Osteocyte (in vitro differentiated cells): ENCODE measurements at regions not wholly inside any gene's neighbourhood (a gene's known extent, or its start where the extent isn't known, plus 50 kb on each side); places are given as distances from the start of the nearest gene placed in this dataset.

Experiments used
- DNase-seq: peaks from one replicate; pipeline ENCODE4 v3.0.0; 2021; ENCODE audit warnings: mixed read lengths; ENCODE audit not compliant: unreplicated experiment; ENCODE audit errors: extremely low spot score
- H3K27ac Mint-ChIP-seq: one replicate; pipeline ENCODE4 v1.8.0; 2021; ENCODE audit warnings: mild to moderate bottlenecking, mixed read lengths; ENCODE audit not compliant: unreplicated experiment
- H3K27me3 Mint-ChIP-seq: one replicate; pipeline ENCODE4 v1.8.0; 2021; ENCODE audit warnings: mixed read lengths; ENCODE audit not compliant: unreplicated experiment
- H3K36me3 Mint-ChIP-seq: one replicate; pipeline ENCODE4 v1.8.0; 2021; ENCODE audit warnings: mixed read lengths; ENCODE audit not compliant: unreplicated experiment
- H3K4me1 Mint-ChIP-seq: one replicate; pipeline ENCODE4 v1.8.0; 2021; ENCODE audit warnings: mixed read lengths; ENCODE audit not compliant: unreplicated experiment
- H3K4me3 Mint-ChIP-seq: one replicate; pipeline ENCODE4 v1.8.0; 2021; ENCODE audit warnings: mild to moderate bottlenecking, moderate library complexity, mixed read lengths; ENCODE audit not compliant: unreplicated experiment
- H3K9me3 Mint-ChIP-seq: one replicate; pipeline ENCODE4 v1.8.0; 2021; ENCODE audit warnings: mixed read lengths; ENCODE audit not compliant: unreplicated experiment
- CTCF ChIP-seq: fragments of 200-600 bp; sonication (generic); IDR thresholded peaks from 2 replicates; pipeline ENCODE4 v1.5.0; 2021; ENCODE audit warnings: antibody characterized with exemption, mild to moderate bottlenecking, moderate library complexity

- no peak for DNase-seq
- H3K27me3 Mint-ChIP-seq: no peaks in the 10 kb centered on the region
- TF ChIP-seq CTCF: no peak
- peak overlapping the region; percentile 66 for H3K27ac Mint-ChIP-seq
- peaks cover 15% of the 10 kb centered on the region for H3K4me1 Mint-ChIP-seq
- H3K36me3 Mint-ChIP-seq: no peaks in the 10 kb centered on the region
- H3K9me3 Mint-ChIP-seq: peaks cover 14% of the 10 kb centered on the region
- H3K4me3 Mint-ChIP-seq: no peak overlapping the region
These were observed 282.3 kb downstream of the DEPDC1B start for GRCh38 chr5:60417500-60418181.

- Mint-ChIP-seq H3K27me3 (no peaks in the 10 kb centered on the region), H3K4me3 (no peak overlapping the region), H3K4me1 (peaks cover 15% of the 10 kb centered on the region), H3K36me3 (no peaks in the 10 kb centered on the region), H3K27ac (no peak overlapping the region), H3K9me3 (peaks cover 8% of the 10 kb centered on the region)
- TF ChIP-seq CTCF: no peak
- no peak for DNase-seq
These were observed 284.5 kb downstream of the DEPDC1B start for GRCh38 chr5:60415443-60415842.

- Mint-ChIP-seq H3K4me3 (no peak overlapping the region), H3K27me3 (no peaks in the 10 kb centered on the region), H3K27ac (no peak overlapping the region), H3K9me3 (no peaks in the 10 kb centered on the region), H3K36me3 (no peaks in the 10 kb centered on the region), H3K4me1 (peaks cover 10% of the 10 kb centered on the region)
- DNase-seq: no peak
- TF ChIP-seq CTCF: no peak
These were observed 289.5 kb downstream of the DEPDC1B start for GRCh38 chr5:60410427-60410826.

- H3K27me3 Mint-ChIP-seq: no peaks in the 10 kb centered on the region
- no peak overlapping the region for H3K27ac Mint-ChIP-seq
- H3K4me1 Mint-ChIP-seq: peaks cover 10% of the 10 kb centered on the region
- no peak overlapping the region for H3K4me3 Mint-ChIP-seq
- no peak for DNase-seq
- no peaks in the 10 kb centered on the region for H3K36me3 Mint-ChIP-seq
- no peak for TF ChIP-seq CTCF
- no peaks in the 10 kb centered on the region for H3K9me3 Mint-ChIP-seq
These were observed 295.8 kb downstream of the DEPDC1B start for GRCh38 chr5:60404171-60404570.

- no peaks in the 10 kb centered on the region for H3K27me3 Mint-ChIP-seq
- TF ChIP-seq CTCF: no peak
- no peak overlapping the region for H3K4me3 Mint-ChIP-seq
- no peaks in the 10 kb centered on the region for H3K36me3 Mint-ChIP-seq
- H3K4me1 Mint-ChIP-seq: peaks cover 9% of the 10 kb centered on the region
- no peak overlapping the region for H3K27ac Mint-ChIP-seq
- H3K9me3 Mint-ChIP-seq: no peaks in the 10 kb centered on the region
- DNase-seq: no peak
These were observed 296.5 kb downstream of the DEPDC1B start for GRCh38 chr5:60403343-60404006.
